Ovary (tissue), 7 donors: ENCODE measurements at regions not wholly inside any gene's neighbourhood (a gene's known extent, or its start where the extent isn't known, plus 50 kb on each side); places are given as distances from the start of the nearest gene placed in this dataset.

ENCODE experiments used
- DNase-seq, 5 donors: peaks; one replicate each; pipeline ENCODE4 v3.0.0-alpha.2; 2019 to 2020
- H3K27ac ChIP-seq, 2 donors: fragments of 200-600 bp; one replicate each; pipeline versions ENCODE4 v1.5.1 to v1.8.0; 2019 to 2022
- H3K27me3 ChIP-seq: fragments of 200-600 bp; one replicate; pipeline ENCODE4 v1.8.0; 2022
- H3K36me3 ChIP-seq: fragments of 200-600 bp; sonication (generic); one replicate; pipeline ENCODE4 v1.5.1; 2019
- H3K4me1 ChIP-seq: one replicate; pipeline ENCODE4 v1.8.1; 2013; ENCODE audit warnings: mild to moderate bottlenecking, moderate library complexity; ENCODE audit not compliant: insufficient read depth
- H3K4me3 ChIP-seq: fragments of 200-600 bp; sonication (generic); one replicate; pipeline ENCODE4 v1.5.1; 2017
- H3K9me3 ChIP-seq, 2 donors: fragments of 200-600 bp in 1 of 2; sonication (generic) in 1 of 2; one replicate each; pipeline versions ENCODE4 v1.5.1 to v1.8.1; 2013 to 2019; ENCODE audit warnings: mild to moderate bottlenecking in 1 of 2, moderate library complexity in 1 of 2
- CTCF ChIP-seq, 3 donors: fragments of 450-650 bp in 2 of 3; fragments of 200-600 bp in 1 of 3; IDR thresholded peaks; one replicate each; pipeline versions ENCODE4 v1.5.1 to v1.8.0; 2016 to 2022; ENCODE audit warnings: antibody characterized with exemption in 3 of 3, mild to moderate bottlenecking in 1 of 3
- EP300 ChIP-seq: sonication (generic); formaldehyde crosslinking; IDR thresholded peaks from one replicate; pipeline ENCODE4 v1.6.1; 2017; ENCODE audit warnings: antibody characterized with exemption
- POLR2A ChIP-seq: fragments of 450-650 bp; IDR thresholded peaks from one replicate; pipeline ENCODE4 v1.6.1; 2017; ENCODE audit warnings: antibody characterized with exemption, mild to moderate bottlenecking, moderate library complexity
- WGBS, 3 donors: extraction: QIAGEN DNeasy Blood & Tissue Kit in 1 of 3; methylation state at CpG; one replicate each; pipeline versions ENCODE4 v1.1.5 to v1.1.7; 2013 to 2017; 5-methylcytosine and 5-hydroxymethylcytosine counted together
- intact Hi-C, 4 donors: fragments of 100-400 bp; cut with DNase I; formaldehyde crosslinking; loops; one replicate each; pipeline versions ENCODE4 v1.11.0 to v1.15.1; 2022 to 2023
- donor health status: DM: no; HTN: no; CAD: no; lungs with moderate emphysema.
- donor health status: DM: no; HTN: no; CAD: no.
- donor health status: Bipolar disorder and iron deficiency.
- donor health status: DM: no; HTN: no; CAD: no.
- donor health status: DM: yes; HTN: yes; CAD: no.

DNA sequence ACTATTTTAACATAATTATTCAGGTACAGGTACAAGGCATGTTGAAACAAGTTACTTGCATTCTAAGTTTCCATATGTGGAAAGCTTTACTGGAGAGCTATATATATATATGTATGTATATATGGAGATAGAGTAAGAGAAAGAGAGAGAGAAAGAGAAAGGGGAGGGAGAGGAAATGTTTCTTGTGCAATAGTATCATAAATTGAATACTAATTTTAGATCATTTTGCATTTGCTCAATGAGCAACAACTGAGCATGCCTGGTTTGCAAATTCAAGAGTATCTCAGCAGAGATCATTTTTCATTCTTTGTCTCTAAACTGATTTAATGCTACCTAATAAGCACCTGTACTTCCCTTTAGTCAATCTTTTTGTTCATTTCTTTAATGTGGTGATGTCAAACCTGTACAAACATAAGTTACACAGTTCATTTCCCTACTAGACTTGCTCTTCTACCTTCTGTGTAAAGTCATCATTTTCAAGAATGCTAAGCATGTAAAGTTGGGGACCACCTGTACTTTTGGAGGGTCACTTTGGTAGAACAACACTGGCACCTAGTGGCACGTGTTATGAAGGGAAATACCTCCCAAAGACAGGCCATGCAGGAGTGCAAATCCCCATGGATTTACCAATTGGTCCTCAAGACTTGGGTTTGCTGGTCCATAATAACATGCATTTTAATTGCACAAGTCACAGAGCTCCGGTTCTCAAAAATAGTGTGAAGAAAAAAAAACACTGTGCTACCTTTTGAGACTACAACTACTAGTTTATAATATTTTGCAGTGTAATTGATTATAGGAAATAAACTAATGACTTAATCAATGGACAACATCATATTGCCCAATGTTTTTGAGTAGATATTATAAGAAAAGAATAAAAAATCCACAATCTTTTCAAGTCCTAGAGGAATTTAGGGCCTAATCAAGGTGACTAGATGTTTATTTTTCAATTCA is 431.2 kb upstream of the IGFBP3 start:
- Histone ChIP-seq H3K27ac (no peak overlapping the region), H3K27me3 (no peaks in the 10 kb centered on the region), H3K36me3 (no peaks in the 10 kb centered on the region), H3K9me3 (no peaks in the 10 kb centered on the region), H3K4me1 (peaks cover 1% of the 10 kb centered on the region), H3K4me3 (no peak overlapping the region)
- intact Hi-C loops, result loop anchor here in 1 of 4 donors (5.0 to 10.0 kb wide), 3 partner anchors 210 to 733 kb away; partner anchors contain the start of gene IGFBP3
- TF ChIP-seq CTCF (IDR thresholded peaks at IDR 0.05), result peak in 1 of 3 donors; percentile 33
- TF ChIP-seq EP300, result no peak
- DNase-seq, result peak in 2 of 5 donors; percentile 21 to 33
- WGBS, 3 donors, result 39 to 53% (median 44%) methylated on average over 2 of the region's 2 CpGs

- Histone ChIP-seq H3K4me3 (no peak overlapping the region), H3K9me3 (no peaks in the 10 kb centered on the region), H3K27ac (no peak overlapping the region), H3K4me1 (peaks cover 1% of the 10 kb centered on the region), H3K36me3 (no peaks in the 10 kb centered on the region), H3K27me3 (no peaks in the 10 kb centered on the region)
- DNase-seq, result no peak
- TF ChIP-seq CTCF (IDR thresholded peaks at IDR 0.05) (no peak), EP300 (no peak), POLR2A (no peak)
- 49 to 54% (median 52%) methylated on average over 2 of the region's 2 CpGs for WGBS, 3 donors
- intact Hi-C loops, result loop anchor here in 1 of 4 donors (10.0 kb wide), 1 partner anchor 425 kb away; the partner anchor contains the start of gene IGFBP3
These were observed 428.4 kb upstream of the IGFBP3 start for GRCh38 chr7:46349490-46349889.

DNA sequence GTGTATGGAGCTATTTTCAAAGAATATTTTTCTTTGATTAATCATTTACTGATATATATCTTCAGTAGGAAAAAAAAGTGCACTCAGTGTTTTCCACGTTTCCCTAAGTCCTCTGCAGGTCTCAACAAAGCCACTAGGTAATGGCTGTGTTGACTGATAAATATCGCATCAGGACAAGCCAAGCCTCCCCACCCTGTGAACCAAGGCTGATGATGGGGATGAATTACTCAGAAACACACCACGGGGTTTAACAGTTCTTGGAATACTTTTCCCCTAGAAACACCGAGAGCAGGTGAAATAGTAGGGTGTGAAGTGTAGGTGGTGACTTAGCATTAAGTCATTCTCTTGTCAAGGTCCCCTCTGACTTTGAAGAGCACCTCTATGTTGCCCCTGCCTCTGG is 423.5 kb upstream of the IGFBP3 start:
- WGBS, 3 donors, result 93 to 96% (median 94%) methylated on average over 4 of the region's 4 CpGs
- no peak for TF ChIP-seq POLR2A
- TF ChIP-seq CTCF (IDR thresholded peaks at IDR 0.05), result no peak
- no peak for TF ChIP-seq EP300
- no peaks in the 10 kb centered on the region for H3K9me3 ChIP-seq
- intact Hi-C loops, result loop anchor here in 1 of 4 donors (10.0 kb wide), 1 partner anchor 420 kb away; the partner anchor contains the start of gene IGFBP3
- H3K27ac ChIP-seq, result no peak overlapping the region
- H3K27me3 ChIP-seq, result no peaks in the 10 kb centered on the region
- no peak overlapping the region for H3K4me3 ChIP-seq
- H3K36me3 ChIP-seq, result no peaks in the 10 kb centered on the region
- H3K4me1 ChIP-seq, result peaks cover 1% of the 10 kb centered on the region
- no peak for DNase-seq

DNA sequence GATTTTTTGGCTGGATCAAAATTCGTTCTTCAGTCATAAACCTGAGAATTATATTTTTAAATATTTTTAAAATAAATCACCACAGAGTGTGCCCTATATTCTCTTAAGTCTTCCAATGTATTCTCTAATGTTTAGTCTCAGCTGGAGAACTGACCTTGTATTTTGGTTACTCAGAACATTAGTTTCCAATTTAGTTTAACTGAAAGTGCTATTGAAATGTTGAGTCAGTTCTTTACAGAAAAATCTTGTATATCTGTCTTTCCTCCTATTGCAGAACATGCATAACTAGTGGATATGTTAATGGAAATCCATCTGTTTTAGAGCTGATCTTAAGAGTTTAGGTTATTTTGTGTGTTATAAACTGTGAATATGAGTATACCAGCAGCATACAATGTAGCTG is 422.7 kb upstream of the IGFBP3 start:
- Histone ChIP-seq H3K27ac (no peak overlapping the region), H3K27me3 (no peaks in the 10 kb centered on the region), H3K36me3 (no peaks in the 10 kb centered on the region), H3K9me3 (no peaks in the 10 kb centered on the region), H3K4me3 (no peak overlapping the region), H3K4me1 (peaks cover 1% of the 10 kb centered on the region)
- DNase-seq, result no peak
- intact Hi-C loops, result loop anchor here in 1 of 4 donors (10.0 kb wide), 1 partner anchor 419 kb away; the partner anchor contains the start of gene IGFBP3
- no peak for TF ChIP-seq POLR2A
- TF ChIP-seq CTCF (IDR thresholded peaks at IDR 0.05), result no peak
- TF ChIP-seq EP300, result no peak
- WGBS, 3 donors, result 62 to 66% (median 64%) methylated on average over 1 of the region's 1 CpG
